NCI-H2196 (cell line): ENCODE measurements at regions not wholly inside any gene's neighbourhood (a gene's known extent, or its start where the extent isn't known, plus 50 kb on each side); places are given as distances from the start of the nearest gene placed in this dataset.

Experiments used
- DNase-seq: peaks from one replicate; lab custom pipeline; 2025; ENCODE audit not compliant: unreplicated experiment; lab: John Stamatoyannopoulos, UW

DNA sequence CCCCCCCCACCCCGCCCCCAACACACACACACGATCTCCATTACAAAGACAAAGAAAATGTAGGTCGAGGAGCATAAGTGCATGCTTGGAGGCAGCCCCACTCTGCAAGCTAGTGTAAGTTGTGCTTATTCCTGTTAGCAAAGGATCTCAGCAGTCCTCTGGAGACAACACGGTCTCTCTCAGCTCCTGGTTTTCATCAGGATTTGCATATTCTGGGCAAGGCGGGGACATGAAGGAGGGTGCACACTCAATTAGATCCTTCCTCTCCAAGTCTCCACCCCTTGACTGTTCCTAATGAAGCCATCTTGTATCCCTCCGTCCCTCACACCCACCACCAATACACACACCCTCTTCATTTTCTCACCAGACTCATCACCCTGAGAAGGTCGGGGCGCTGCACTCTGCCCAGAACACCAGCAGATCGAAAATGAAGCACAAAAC, 63.8 kb downstream of the MRPL46 start:
- DNase-seq: no peak

- DNase-seq: no peak
These were observed 65.1 kb downstream of the MRPL46 start for GRCh38 chr15:88401996-88402656.

GRCh38 chr15:88401251-88401995, 65.8 kb downstream of the MRPL46 start:
- no peak for DNase-seq

DNA sequence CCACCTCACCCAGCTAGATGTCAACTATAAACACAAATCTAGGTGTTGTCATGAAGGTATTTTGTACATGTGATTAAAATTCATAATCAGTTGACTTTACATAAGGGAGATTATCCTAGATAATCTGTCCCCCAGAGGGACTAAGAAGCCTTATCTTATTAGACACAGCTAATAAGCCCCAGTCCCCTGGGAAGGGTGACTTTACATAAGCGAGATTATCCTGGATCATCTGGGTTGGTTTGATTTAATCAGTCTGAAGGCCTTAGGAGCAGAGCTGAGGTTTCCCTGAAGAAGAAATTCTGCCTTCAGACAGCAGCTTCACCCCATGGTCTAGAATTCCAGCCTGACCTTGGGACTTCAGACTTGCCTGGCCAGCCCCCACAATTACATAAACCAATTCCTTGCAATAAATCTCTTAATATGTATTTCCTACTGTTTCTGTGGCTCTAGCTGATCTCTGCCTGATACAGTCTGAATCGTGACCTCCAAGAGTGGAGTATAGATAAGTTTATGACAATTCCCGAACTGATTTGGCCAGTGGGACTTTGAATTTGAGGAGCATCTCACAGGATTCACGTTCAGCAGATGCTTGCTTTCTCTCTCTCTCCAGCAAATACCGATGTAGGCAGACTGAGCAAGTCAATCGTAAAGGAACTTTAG, 66.5 kb downstream of the MRPL46 start:
- DNase-seq: no peak

- no peak for DNase-seq
These were observed 67.1 kb downstream of the MRPL46 start for GRCh38 chr15:88400084-88400483.

DNA sequence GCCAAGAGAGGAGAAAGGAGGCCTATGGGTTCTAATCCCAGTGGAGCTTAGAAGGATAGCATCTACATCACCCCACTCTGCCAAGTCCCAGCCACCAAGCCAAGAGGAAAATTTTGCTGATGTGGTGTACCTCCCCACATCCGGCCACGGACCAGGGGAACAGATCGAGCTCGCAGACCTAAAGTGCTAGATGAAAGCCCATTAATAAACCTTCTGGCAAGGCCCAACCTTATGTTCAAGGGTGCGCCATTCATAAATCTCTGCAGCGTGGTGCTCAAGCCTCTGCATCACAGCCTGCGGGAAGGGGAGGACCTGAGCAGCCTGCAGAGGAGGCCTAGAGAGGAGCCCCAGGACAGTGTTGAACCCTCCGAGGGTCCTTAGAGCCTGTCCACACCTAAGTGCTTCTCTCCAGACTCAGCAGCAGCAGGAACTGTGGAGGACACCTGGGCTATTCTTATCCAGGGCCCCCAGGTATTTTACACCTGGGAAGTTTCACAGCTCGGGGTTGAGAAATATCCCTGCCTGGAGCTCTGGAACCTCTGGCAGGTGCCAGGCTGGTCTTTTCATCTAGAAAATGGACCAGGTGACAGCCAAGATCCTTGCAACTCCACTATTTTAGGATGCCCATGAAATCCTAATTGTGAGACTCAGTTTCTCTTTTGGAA, 68.0 kb downstream of the MRPL46 start:
- no peak for DNase-seq

GRCh38 chr15:88398011-88398410, 69.2 kb downstream of the MRPL46 start:
- DNase-seq: no peak

DNA sequence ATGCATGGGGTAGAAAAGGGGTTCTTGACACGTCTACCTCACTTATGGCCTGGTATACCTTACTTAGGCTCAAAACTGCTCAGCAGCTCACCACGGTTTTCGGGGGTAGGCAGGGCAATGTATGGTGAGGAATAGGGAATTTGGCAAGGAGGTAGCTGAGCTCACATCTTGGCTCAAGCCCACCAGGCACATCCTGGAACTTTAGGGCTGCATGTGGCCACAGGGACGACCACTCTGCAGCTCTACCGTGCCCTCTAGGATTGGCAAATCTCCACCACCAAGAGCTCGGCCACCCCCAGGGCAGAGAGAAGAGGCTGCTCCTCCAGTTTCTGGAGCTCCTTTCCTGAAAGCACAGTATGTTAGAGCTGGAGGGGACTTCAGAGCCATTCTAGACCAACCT, 69.7 kb downstream of the MRPL46 start:
- DNase-seq: no peak

DNA sequence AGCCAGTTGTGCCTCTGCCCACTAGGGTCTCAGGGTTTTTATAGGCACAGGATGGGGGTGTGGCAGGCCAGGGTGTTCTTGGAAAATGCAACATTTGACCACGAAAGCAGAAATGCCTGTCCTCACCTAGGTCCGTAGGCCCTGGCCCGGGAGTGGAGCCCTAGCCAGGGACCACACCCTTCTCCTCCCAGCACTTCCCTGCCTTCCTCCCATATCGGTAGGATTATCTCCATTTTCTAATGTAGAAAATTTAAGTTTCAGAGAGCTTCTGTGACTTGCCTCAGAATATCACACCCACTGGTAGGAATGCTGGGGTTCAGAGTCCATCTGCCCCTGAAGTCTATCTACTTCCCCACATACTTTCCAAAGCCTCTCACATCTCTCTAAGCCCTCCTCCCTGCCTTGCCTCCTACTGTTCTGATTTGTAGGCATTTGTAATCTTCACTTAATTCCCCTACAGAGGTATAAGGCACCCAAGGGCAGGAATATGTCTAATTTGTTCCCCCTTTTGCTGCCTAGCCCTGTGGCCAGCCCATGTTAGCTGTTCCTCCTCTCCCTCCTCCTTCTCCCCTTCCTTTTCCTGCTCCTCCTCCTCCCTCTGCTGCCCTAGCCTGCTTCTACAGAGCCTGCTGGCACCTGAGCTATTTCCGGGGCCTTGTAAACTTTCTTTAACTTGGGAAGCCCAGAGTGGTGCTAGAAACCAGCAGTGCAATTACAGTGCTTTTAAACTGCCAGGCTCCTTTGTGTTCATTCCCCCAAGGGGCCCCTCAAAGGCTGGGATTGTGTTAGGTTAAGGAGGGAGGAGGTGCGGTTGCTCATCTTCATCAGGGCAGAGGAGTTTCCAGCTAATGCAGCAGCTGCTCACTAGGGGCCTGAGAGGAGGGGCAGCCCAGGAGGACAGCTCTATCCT, 71.1 kb downstream of the MRPL46 start:
- no peak for DNase-seq

GRCh38 chr15:88395241-88395640, 71.9 kb downstream of the MRPL46 start:
- DNase-seq: no peak

GRCh38 chr15:88394553-88395145, 72.5 kb downstream of the MRPL46 start:
- DNase-seq: no peak

DNA sequence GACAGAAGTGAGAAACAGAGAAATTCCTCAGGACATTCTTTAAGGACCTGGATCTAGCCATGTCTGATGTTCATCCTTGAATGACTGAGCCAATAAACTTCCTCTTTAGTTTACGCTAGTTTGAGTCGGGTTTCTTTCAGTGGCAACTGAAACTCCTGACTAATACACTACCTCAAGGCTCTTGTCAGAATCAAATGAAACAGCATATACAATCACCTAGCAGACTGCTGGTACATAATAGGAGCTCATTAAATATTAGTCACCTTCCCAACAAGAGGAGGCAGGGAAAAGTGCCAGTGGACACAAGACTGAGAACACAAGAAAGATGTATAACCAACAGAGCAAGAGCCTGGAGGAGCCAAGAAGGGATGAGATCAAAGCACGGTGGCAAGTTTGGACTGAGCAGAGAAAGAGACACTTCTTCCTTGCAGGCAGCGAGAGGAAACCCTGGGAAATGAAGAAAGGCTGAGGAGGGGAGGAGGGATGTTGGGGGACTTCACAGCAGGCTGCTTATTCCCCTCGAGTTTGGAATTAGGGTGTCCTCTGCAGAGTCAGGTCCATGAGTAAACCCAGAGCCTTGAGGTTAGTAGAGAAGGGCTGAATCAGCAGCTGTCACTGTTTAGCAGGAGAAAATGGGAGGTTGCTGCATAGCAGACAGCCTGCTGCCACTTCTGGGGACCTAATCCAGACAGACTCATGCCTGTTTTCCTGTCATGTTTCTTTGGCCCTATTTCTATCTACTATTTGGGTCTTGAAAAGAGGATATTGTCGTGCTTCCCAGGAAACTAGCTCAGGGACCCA, 73.3 kb downstream of the MRPL46 start:
- DNase-seq: no peak

GRCh38 chr15:88391700-88392099, 75.5 kb downstream of the MRPL46 start:
- no peak for DNase-seq

DNA sequence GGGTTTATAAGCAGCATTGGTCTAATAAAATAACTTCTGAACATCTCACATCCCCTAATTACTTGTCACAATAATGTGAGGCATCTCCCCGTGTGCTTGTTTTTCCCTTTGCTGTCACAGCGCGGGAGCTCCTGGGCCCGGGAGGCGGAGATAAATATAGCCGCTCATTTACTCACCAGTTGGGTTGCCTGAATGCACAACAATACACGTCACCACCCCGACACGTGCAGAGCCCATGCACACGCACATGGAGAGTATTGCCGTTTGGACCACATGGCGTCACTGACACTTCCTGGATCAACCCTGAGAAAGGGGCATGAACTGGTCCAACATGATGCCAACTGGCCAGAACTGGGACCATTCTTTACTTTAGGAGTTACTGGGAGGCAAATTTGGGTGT, 76.2 kb downstream of the MRPL46 start:
- no peak for DNase-seq

DNA sequence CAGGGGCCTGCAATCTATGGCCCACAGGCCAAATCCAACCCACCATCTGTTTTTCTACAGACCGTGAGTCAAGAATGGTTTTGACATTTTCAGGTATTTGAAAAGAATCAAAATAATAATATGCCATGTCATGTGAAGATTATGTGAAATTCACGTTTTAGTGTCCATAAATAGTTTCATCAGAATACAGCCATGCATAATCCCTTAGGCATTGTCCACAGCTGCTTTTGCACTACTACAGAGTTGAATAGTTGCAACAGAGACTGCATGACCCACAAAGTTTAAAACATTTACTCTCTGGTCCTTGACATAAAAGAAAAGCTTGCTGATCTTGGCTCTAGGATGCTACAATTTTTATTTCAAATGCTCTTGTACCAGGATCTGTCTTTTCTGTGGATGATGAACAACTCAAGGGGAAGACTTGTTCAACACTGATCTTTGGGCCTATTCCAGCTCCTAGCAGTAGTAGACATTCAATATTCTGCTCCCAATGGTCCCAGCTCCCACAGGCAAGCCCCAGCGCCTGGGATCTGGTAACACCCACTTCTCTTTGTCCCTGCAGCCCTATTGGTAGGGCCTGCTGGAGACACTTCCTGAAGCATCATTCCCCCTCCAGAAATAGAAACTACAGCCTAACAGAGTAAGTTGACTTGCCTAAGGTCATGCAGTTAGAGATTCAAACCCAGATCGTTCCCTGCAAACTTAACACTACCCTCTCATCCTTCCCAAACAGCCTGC, 76.9 kb downstream of the MRPL46 start:
- DNase-seq: no peak

GRCh38 chr15:88389120-88389519, 78.1 kb downstream of the MRPL46 start:
- no peak for DNase-seq

- no peak for DNase-seq
These were observed 78.5 kb downstream of the MRPL46 start for GRCh38 chr15:88388686-88389085.

DNA sequence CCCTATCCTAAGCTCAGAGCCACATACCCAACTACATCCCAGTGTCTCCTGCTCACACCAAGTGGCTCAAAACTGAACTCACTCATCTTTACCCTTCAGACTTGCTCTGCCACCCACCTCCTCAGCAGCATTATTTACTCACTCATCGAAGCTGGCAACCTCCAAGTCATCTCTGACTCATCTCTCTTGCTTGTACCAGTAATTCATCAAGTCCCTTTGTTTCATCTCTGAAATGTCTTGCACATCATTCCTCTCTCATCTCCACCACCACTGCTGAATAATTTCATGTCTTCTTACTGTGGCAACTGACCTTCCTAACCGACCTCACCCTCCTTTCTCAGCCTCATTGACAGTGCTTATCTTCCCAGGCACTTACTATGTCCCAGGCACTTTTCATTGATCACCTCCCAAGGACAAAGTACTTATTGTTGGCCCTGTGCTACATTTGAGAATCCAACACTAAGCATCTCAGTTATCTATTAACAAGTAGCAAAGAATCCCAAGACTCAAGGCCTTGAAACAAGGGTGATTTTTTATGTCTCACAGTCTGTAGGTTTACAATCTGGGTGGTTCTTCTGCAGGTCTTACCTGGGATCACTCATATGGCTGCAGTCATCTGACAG, 82.0 kb downstream of the MRPL46 start:
- DNase-seq: no peak
